ENCODE measurements at regions not wholly inside any gene's neighbourhood (a gene's known extent, or its start where the extent isn't known, plus 50 kb on each side); places are given as distances from the start of the nearest gene placed in this dataset.

DNA sequence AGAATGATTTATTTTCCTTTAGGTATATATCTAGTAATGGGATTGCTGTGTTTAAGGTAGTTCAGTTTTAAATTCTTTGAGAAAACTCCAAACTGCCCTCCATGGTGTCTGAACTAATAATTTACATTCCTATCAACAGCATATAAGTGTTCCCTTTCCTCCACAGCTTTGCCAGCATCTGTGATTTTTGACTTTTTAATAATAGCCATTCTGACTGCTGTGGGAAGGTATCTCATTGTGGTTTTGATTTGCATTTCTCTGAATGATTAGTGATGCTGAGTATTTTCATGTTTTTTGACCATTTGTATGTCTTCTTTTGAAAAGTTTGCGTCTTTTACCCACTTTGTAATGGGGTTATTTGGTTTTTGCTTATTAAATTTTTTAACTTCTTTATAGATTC, 571.6 kb upstream of the CCDC54 start:
- TF ChIP-seq, protein P1, sequence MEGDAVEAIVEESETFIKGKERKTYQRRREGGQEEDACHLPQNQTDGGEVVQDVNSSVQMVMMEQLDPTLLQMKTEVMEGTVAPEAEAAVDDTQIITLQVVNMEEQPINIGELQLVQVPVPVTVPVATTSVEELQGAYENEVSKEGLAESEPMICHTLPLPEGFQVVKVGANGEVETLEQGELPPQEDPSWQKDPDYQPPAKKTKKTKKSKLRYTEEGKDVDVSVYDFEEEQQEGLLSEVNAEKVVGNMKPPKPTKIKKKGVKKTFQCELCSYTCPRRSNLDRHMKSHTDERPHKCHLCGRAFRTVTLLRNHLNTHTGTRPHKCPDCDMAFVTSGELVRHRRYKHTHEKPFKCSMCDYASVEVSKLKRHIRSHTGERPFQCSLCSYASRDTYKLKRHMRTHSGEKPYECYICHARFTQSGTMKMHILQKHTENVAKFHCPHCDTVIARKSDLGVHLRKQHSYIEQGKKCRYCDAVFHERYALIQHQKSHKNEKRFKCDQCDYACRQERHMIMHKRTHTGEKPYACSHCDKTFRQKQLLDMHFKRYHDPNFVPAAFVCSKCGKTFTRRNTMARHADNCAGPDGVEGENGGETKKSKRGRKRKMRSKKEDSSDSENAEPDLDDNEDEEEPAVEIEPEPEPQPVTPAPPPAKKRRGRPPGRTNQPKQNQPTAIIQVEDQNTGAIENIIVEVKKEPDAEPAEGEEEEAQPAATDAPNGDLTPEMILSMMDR (IDR thresholded peaks at IDR 0.05), result no peak
- no peak for TF ChIP-seq POLR2A (IDR thresholded peaks at IDR 0.05)
- no peak for TF ChIP-seq EP300 (IDR thresholded peaks at IDR 0.05)
